ENCODE measurements at regions not wholly inside any gene's neighbourhood (a gene's known extent, or its start where the extent isn't known, plus 50 kb on each side); places are given as distances from the start of the nearest gene placed in this dataset.

DNA sequence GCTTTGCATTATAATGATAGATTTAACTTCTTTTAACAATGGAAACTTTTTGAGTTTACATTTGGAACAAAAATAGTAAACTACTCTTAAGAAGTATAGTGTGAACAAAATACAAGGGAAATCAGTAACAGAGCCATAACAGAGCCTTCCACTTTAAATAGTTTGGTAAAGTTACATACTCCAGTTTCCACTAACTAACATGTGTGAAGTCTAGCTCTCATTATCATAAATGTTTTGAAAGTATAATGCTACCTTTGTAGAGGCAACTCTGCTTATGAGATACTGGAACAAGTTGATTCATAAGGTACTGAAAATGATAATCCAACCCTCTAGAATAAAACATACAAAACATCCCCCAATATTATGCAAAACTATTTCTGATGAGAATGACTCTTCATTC lies 1155.1 kb upstream of the ADGRL2 start:
- H3K27ac ChIP-seq = no peak overlapping the region
- no peak for DNase-seq
- no peaks in the 10 kb centered on the region for H3K4me1 ChIP-seq
- no peak for TF ChIP-seq CTCF (IDR thresholded peaks at IDR 0.05)
- no peaks in the 10 kb centered on the region for H3K9me3 ChIP-seq
- H3K4me3 ChIP-seq = no peak overlapping the region
- intact Hi-C loops (cut with DNase I) = no loop called here
- no peaks in the 10 kb centered on the region for H3K36me3 ChIP-seq
- no peaks in the 10 kb centered on the region for H3K27me3 ChIP-seq

DNA sequence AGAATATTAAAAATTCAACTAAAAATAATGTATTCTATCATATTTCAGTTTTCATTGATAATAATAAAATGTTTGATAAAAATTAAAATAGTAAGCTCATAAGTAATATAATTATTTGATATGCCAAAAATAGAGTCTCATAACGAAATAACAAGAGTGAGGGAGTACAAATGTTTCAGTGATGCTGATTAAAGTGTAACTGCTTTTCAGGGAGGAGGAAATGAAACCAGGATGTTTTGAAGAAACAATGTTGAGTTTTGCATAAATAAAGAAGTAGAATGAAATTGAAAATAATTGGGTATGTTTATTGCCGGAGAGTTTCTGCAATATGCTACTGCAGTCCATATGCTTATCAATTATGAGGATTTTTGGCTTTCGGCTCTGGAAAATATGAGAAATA lies 1159.8 kb upstream of the ADGRL2 start:
- no peak for TF ChIP-seq POLR2A (IDR thresholded peaks at IDR 0.05)
- no peak for TF ChIP-seq CTCF (IDR thresholded peaks at IDR 0.05)
- H3K36me3 ChIP-seq = no peaks in the 10 kb centered on the region
- no peak overlapping the region for H3K4me3 ChIP-seq
- no peaks in the 10 kb centered on the region for H3K9me3 ChIP-seq
- no peaks in the 10 kb centered on the region for H3K27me3 ChIP-seq
- no peak for DNase-seq
- no peak overlapping the region for H3K27ac ChIP-seq
- intact Hi-C loops (cut with DNase I) = no loop called here
- H3K4me1 ChIP-seq = no peaks in the 10 kb centered on the region
- 72 to 76% methylated on average over 3 of the region's 3 CpGs for WGBS, 2 donors

DNA sequence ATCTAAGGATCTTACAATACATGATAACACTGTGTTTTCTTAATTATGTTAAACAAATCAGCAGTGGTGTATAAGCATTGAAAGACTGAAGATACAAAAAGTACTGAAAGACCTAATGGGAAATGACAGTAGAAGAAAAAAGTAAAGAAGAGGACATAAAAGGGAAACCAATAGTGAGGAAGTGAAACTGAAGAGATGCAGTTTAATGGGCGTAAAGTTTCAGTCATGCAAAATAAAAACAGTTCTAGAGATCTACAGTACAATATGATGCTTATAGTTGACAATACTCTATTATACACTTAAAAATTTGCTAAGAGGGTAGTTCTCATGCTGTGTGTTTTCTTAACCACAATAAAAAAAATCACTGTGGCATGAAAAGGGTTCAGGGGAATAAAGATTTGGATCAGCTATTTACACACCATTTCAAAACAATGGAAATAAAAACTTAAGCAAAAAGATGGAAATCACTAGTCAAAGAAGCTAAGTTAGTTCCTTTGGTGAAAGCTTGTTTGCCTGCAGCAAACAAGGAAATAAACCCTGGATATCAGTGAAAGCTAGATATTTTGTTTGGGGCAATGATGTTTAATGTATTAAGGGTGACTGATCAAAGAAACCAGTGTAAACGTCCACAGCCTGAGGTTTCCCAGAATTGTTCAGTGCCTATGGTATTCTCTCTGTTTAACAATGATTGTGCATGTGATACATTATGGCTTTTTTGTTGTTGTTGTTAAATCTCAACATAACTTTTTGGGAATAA lies 1160.8 kb upstream of the ADGRL2 start:
- no peak overlapping the region for H3K27ac ChIP-seq

GRCh38 chr1:80633947-80634706 lies 1166.6 kb upstream of the ADGRL2 start:
- no peak for DNase-seq
- Histone ChIP-seq H3K27me3 (no peaks in the 10 kb centered on the region), H3K36me3 (no peaks in the 10 kb centered on the region), H3K4me1 (peaks cover 0 to 13% (median 0%) of the 10 kb centered on the region in 3 donors), H3K4me3 (no peak overlapping the region), H3K9me3 (no peaks in the 10 kb centered on the region), H3K27ac (no peak overlapping the region)
- TF ChIP-seq POLR2A (IDR thresholded peaks at IDR 0.05) (no peak), CTCF (IDR thresholded peaks at IDR 0.05) (no peak)
- WGBS, 2 donors = 52 to 53% methylated on average over 10 of the region's 10 CpGs
- intact Hi-C loops (cut with DNase I) = no loop called here

More for the DNA sequence above, 1160.8 kb upstream of the ADGRL2 start:
- no peak for TF ChIP-seq CTCF (IDR thresholded peaks at IDR 0.05)
- no peak for TF ChIP-seq POLR2A (IDR thresholded peaks at IDR 0.05)
- H3K4me1 ChIP-seq = peaks cover 0 to under 1% (median 0%) of the 10 kb centered on the region in 3 donors
- no peak for DNase-seq
- no peaks in the 10 kb centered on the region for H3K9me3 ChIP-seq
- H3K4me3 ChIP-seq = no peak overlapping the region
- intact Hi-C loops (cut with DNase I) = no loop called here
- H3K36me3 ChIP-seq = no peaks in the 10 kb centered on the region
- H3K27me3 ChIP-seq = no peaks in the 10 kb centered on the region
- 37 to 51% methylated on average over 2 of the region's 2 CpGs for WGBS, 2 donors

- WGBS, 2 donors = 80 to 86% methylated on average over 10 of the region's 10 CpGs
- DNase-seq = no peak
- no peak overlapping the region for H3K4me3 ChIP-seq
- peaks cover 0 to 13% (median 0%) of the 10 kb centered on the region in 3 donors for H3K4me1 ChIP-seq
- H3K27me3 ChIP-seq = no peaks in the 10 kb centered on the region
- intact Hi-C loops (cut with DNase I) = no loop called here
- no peaks in the 10 kb centered on the region for H3K36me3 ChIP-seq
- H3K9me3 ChIP-seq = no peaks in the 10 kb centered on the region
- TF ChIP-seq POLR2A (IDR thresholded peaks at IDR 0.05) (no peak), CTCF (IDR thresholded peaks at IDR 0.05) (no peak)
- H3K27ac ChIP-seq = no peak overlapping the region
These were observed 1168.5 kb upstream of the ADGRL2 start for GRCh38 chr1:80632284-80632683.
